Prostate gland (tissue), 2 donors: ENCODE measurements at regions not wholly inside any gene's neighbourhood (a gene's known extent, or its start where the extent isn't known, plus 50 kb on each side); places are given as distances from the start of the nearest gene placed in this dataset.

Experiments used
- DNase-seq: peaks from one replicate; pipeline ENCODE4 v3.0.0-alpha.2; 2019; ENCODE audit warnings: low spot score
- H3K27ac ChIP-seq, 2 donors: fragments of 200-600 bp; sonication (generic); 2 replicates each; pipeline ENCODE4 v1.5.1; 2017 to 2019
- H3K27me3 ChIP-seq: fragments of 200-600 bp; sonication (generic); replicated peaks from 2 replicates; pipeline ENCODE4 v1.5.1; 2019; ENCODE audit not compliant: insufficient read depth
- H3K36me3 ChIP-seq, 2 donors: fragments of 200-600 bp; sonication (generic); 1 replicate in 1 of 2; 2 replicates in 1 of 2; pipeline versions ENCODE4 v1.5.1 to v1.8.1; 2017 to 2019
- H3K4me1 ChIP-seq: fragments of 200-600 bp; sonication (generic); replicated peaks from 2 replicates; pipeline ENCODE4 v1.5.1; 2019
- H3K4me3 ChIP-seq, 2 donors: fragments of 200-600 bp; sonication (generic); 2 replicates each; pipeline ENCODE4 v1.5.1; 2017 to 2019
- H3K9me3 ChIP-seq: fragments of 200-600 bp; sonication (generic); 2 replicates; pipeline ENCODE4 v1.5.1; 2017
- POLR2A ChIP-seq: fragments of 450-650 bp; IDR thresholded peaks from one replicate; pipeline ENCODE4 v1.6.1; 2016; ENCODE audit warnings: antibody characterized with exemption, mild to moderate bottlenecking
- POLR2AphosphoS5 ChIP-seq: sonication (generic); formaldehyde crosslinking; IDR thresholded peaks from one replicate; pipeline ENCODE4 v1.6.1; 2017; ENCODE audit warnings: antibody characterized with exemption
- WGBS: methylation state at CpG from one replicate; pipeline ENCODE4 v1.1.5; 2018; 5-methylcytosine and 5-hydroxymethylcytosine counted together
- intact Hi-C: fragments of 100-400 bp; cut with DNase I; formaldehyde crosslinking; loops from one replicate; pipeline ENCODE4 v1.14.2; 2022
- TF ChIP-seq, protein P1 (sequence below), 4 experiments: fragments of 200-600 bp in 2 of 4; fragments of 450-650 bp in 2 of 4; sonication (generic) in 2 of 4; IDR thresholded peaks; 1 replicate in 3 of 4; 2 replicates in 1 of 4; pipeline ENCODE4 v1.5.1; 2016 to 2019; ENCODE audit warnings: antibody characterized with exemption in 4 of 4, mild to moderate bottlenecking in 2 of 4, moderate library complexity in 2 of 4

DNA sequence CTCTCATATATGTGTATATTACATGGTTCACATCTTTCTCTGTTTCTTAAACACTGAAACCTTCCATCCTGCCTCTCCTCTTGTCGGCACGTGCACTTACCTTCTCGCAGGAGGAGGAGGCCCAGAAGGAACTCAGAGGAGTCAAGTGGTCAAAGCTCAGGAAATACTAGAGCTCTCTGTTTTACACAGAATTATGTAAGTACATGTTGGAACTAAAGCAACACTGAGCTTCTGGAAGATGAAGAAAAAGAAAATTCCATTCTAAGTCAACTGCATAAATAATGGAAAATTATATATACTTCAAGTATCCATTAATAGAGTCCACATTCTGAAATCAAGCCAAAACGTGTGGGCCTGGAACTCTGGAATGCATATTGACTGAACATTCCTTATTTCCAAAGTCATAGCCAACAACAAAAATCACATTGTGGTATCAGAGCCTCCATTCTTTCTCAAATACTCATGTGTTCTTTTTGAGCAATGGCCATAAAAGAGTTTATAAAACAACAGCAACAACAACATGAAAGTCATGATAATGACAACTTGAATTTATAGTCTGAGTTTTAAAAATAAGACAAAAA, 121.5 kb upstream of the RAI14 start:
- no peak for DNase-seq
- no peaks in the 10 kb centered on the region for H3K4me1 ChIP-seq
- no peak for TF ChIP-seq POLR2A
- TF ChIP-seq POLR2AphosphoS5, result no peak
- WGBS, result 78% methylated on average over 4 of the region's 4 CpGs
- no peaks in the 10 kb centered on the region for H3K9me3 ChIP-seq
- H3K27me3 ChIP-seq, result no peaks in the 10 kb centered on the region
- intact Hi-C loops, result no loop called here
- no peak overlapping the region for H3K4me3 ChIP-seq
- H3K27ac ChIP-seq, result no peak overlapping the region
- no peaks in the 10 kb centered on the region for H3K36me3 ChIP-seq

GRCh38 chr5:34535433-34535832, 120.7 kb upstream of the RAI14 start:
- WGBS, result 48% methylated on average over 1 of the region's 1 CpG
- Histone ChIP-seq H3K27ac (no peak overlapping the region), H3K27me3 (no peaks in the 10 kb centered on the region), H3K36me3 (no peaks in the 10 kb centered on the region), H3K4me1 (no peaks in the 10 kb centered on the region), H3K4me3 (no peak overlapping the region), H3K9me3 (no peaks in the 10 kb centered on the region)
- TF ChIP-seq POLR2A, result no peak
- TF ChIP-seq POLR2AphosphoS5, result no peak
- TF ChIP-seq, protein P1, sequence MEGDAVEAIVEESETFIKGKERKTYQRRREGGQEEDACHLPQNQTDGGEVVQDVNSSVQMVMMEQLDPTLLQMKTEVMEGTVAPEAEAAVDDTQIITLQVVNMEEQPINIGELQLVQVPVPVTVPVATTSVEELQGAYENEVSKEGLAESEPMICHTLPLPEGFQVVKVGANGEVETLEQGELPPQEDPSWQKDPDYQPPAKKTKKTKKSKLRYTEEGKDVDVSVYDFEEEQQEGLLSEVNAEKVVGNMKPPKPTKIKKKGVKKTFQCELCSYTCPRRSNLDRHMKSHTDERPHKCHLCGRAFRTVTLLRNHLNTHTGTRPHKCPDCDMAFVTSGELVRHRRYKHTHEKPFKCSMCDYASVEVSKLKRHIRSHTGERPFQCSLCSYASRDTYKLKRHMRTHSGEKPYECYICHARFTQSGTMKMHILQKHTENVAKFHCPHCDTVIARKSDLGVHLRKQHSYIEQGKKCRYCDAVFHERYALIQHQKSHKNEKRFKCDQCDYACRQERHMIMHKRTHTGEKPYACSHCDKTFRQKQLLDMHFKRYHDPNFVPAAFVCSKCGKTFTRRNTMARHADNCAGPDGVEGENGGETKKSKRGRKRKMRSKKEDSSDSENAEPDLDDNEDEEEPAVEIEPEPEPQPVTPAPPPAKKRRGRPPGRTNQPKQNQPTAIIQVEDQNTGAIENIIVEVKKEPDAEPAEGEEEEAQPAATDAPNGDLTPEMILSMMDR (IDR thresholded peaks at IDR 0.05), result no peak
- no peak for DNase-seq
- intact Hi-C loops, result no loop called here

GRCh38 chr5:34535944-34536623, 120.0 kb upstream of the RAI14 start:
- no peak for DNase-seq
- intact Hi-C loops, result no loop called here
- H3K36me3 ChIP-seq, result no peaks in the 10 kb centered on the region
- no peaks in the 10 kb centered on the region for H3K4me1 ChIP-seq
- H3K27ac ChIP-seq, result no peak overlapping the region
- no peak overlapping the region for H3K4me3 ChIP-seq
- H3K27me3 ChIP-seq, result no peaks in the 10 kb centered on the region
- no peak for TF ChIP-seq POLR2AphosphoS5
- TF ChIP-seq POLR2A, result no peak
- TF ChIP-seq, protein P1 (IDR thresholded peaks at IDR 0.05), result no peak
- no peaks in the 10 kb centered on the region for H3K9me3 ChIP-seq
- WGBS, result 88% methylated on average over 2 of the region's 2 CpGs

- H3K9me3 ChIP-seq, result no peaks in the 10 kb centered on the region
- intact Hi-C loops, result no loop called here
- no peaks in the 10 kb centered on the region for H3K4me1 ChIP-seq
- H3K27me3 ChIP-seq, result no peaks in the 10 kb centered on the region
- no peak for TF ChIP-seq POLR2AphosphoS5
- TF ChIP-seq POLR2A, result no peak
- TF ChIP-seq, protein P1 (IDR thresholded peaks at IDR 0.05), result no peak
- H3K27ac ChIP-seq, result no peak overlapping the region
- H3K36me3 ChIP-seq, result no peaks in the 10 kb centered on the region
- DNase-seq, result no peak
- H3K4me3 ChIP-seq, result no peak overlapping the region
These were observed 119.4 kb upstream of the RAI14 start for GRCh38 chr5:34536699-34537098.

GRCh38 chr5:34538026-34538672, 118.0 kb upstream of the RAI14 start:
- no peak for TF ChIP-seq POLR2A
- TF ChIP-seq, protein P1 (IDR thresholded peaks at IDR 0.05), result peak in 3 of 4 experiments; percentile 19 to 34 (median 32)
- no peaks in the 10 kb centered on the region for H3K36me3 ChIP-seq
- H3K4me1 ChIP-seq, result no peaks in the 10 kb centered on the region
- H3K4me3 ChIP-seq, result no peak overlapping the region
- intact Hi-C loops, result no loop called here
- WGBS, result 90% methylated on average over 3 of the region's 3 CpGs
- no peak overlapping the region for H3K27ac ChIP-seq
- no peak for DNase-seq
- no peaks in the 10 kb centered on the region for H3K27me3 ChIP-seq
- no peaks in the 10 kb centered on the region for H3K9me3 ChIP-seq
